ENCODE measurements at regions not wholly inside any gene's neighbourhood (a gene's known extent, or its start where the extent isn't known, plus 50 kb on each side); places are given as distances from the start of the nearest gene placed in this dataset.

DNA sequence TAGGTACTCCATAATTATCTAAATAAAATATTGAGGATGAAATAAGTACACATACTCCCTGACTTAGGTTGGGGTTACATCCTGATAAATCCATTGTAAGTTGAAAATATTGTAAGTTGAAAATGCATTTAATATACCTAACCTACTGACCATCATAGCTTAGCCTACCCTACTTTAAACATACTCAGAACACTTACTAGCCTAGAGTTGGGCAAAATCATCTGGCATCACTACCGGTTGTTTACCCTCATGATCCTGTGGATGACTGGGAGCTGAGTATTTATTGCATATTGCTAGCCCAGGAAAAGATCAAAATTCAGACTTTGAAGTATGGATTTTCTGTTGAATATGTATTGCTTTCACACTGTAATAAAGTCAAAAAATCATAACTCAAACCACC lies 467.3 kb downstream of the C6orf118 start:
- no peak for TF ChIP-seq POLR2AphosphoS5 (IDR thresholded peaks at IDR 0.05; ENCODE audit: low read depth, low read length)
- no peak for TF ChIP-seq TAF1 (IDR thresholded peaks at IDR 0.05; ENCODE audit: borderline replicate concordance, insufficient read depth, low read length)
- TF ChIP-seq SIN3A (IDR thresholded peaks at IDR 0.05; ENCODE audit: borderline replicate concordance, insufficient read depth, low read length), result no peak
- TF ChIP-seq REST (IDR thresholded peaks at IDR 0.05; ENCODE audit: insufficient read depth in 1 of 2, low read depth in 2 of 2, low read length in 2 of 2), result no peak
- TF ChIP-seq FOXP2 (optimal IDR thresholded peaks at IDR 0.05; ENCODE audit: borderline replicate concordance, extremely low read depth, extremely low read length, insufficient read depth), result no peak

GRCh38 chr6:164838068-164838615 lies 471.3 kb downstream of the C6orf118 start:
- TF ChIP-seq SIN3A (IDR thresholded peaks at IDR 0.05; ENCODE audit: borderline replicate concordance, insufficient read depth, low read length), result no peak
- no peak for TF ChIP-seq TAF1 (IDR thresholded peaks at IDR 0.05; ENCODE audit: borderline replicate concordance, insufficient read depth, low read length)
- no peak for TF ChIP-seq FOXP2 (optimal IDR thresholded peaks at IDR 0.05; ENCODE audit: borderline replicate concordance, extremely low read depth, extremely low read length, insufficient read depth)
- no peak for TF ChIP-seq REST (IDR thresholded peaks at IDR 0.05; ENCODE audit: insufficient read depth in 1 of 2, low read depth in 2 of 2, low read length in 2 of 2)
- TF ChIP-seq POLR2AphosphoS5 (IDR thresholded peaks at IDR 0.05; ENCODE audit: low read depth, low read length), result no peak

DNA sequence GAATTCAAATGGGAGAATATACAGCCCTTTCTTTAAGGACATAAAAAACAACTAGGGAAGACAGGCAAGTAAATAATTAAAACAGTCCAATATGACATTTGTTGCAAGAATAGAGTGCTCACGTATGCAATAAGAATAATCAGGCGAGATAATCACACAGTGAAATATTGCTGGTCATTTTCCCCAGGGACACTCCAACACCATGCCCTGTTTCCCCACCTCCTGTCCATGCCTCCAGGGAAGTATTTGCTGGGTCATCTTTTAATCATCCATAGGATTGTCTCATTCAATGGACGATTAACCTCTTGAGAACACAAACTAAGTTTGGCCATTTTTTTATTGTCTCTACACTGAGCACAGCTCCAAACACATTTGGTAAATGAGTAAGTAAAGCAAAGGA lies 472.9 kb downstream of the C6orf118 start:
- TF ChIP-seq TAF1 (IDR thresholded peaks at IDR 0.05; ENCODE audit: borderline replicate concordance, insufficient read depth, low read length), result no peak
- no peak for TF ChIP-seq FOXP2 (optimal IDR thresholded peaks at IDR 0.05; ENCODE audit: borderline replicate concordance, extremely low read depth, extremely low read length, insufficient read depth)
- no peak for TF ChIP-seq POLR2AphosphoS5 (IDR thresholded peaks at IDR 0.05; ENCODE audit: low read depth, low read length)
- TF ChIP-seq REST (IDR thresholded peaks at IDR 0.05; ENCODE audit: insufficient read depth in 1 of 2, low read depth in 2 of 2, low read length in 2 of 2), result no peak
- no peak for TF ChIP-seq SIN3A (IDR thresholded peaks at IDR 0.05; ENCODE audit: borderline replicate concordance, insufficient read depth, low read length)

- no peak for TF ChIP-seq POLR2AphosphoS5 (IDR thresholded peaks at IDR 0.05; ENCODE audit: low read depth, low read length)
- no peak for TF ChIP-seq SIN3A (IDR thresholded peaks at IDR 0.05; ENCODE audit: borderline replicate concordance, insufficient read depth, low read length)
- TF ChIP-seq REST (IDR thresholded peaks at IDR 0.05; ENCODE audit: insufficient read depth in 1 of 2, low read depth in 2 of 2, low read length in 2 of 2), result no peak
- no peak for TF ChIP-seq TAF1 (IDR thresholded peaks at IDR 0.05; ENCODE audit: borderline replicate concordance, insufficient read depth, low read length)
- no peak for TF ChIP-seq FOXP2 (optimal IDR thresholded peaks at IDR 0.05; ENCODE audit: borderline replicate concordance, extremely low read depth, extremely low read length, insufficient read depth)
These were observed 477.0 kb downstream of the C6orf118 start for GRCh38 chr6:164832410-164832809.

DNA sequence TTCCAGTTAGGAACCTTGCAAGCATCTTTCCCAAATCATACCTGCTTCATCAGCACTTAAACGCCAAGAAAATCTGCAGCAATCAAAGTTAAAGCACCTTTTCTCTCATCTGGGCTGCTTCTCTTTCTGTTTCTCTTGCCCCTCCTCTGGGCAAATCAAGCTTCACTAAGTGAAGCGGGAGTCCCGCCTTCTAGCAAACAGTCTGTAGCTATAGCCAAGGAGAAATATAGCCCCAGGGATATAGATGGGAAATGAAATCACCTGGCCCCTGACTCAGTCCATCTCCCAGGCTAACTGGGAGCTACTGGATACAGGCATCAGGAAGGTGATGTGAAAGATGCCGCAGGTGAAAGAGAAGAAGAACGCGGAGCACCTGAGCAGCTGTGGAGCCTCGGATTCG lies 481.9 kb downstream of the C6orf118 start:
- TF ChIP-seq POLR2AphosphoS5 (IDR thresholded peaks at IDR 0.05; ENCODE audit: low read depth, low read length) (no peak), FOXP2 (optimal IDR thresholded peaks at IDR 0.05; ENCODE audit: borderline replicate concordance, extremely low read depth, extremely low read length, insufficient read depth) (no peak), SIN3A (IDR thresholded peaks at IDR 0.05; ENCODE audit: borderline replicate concordance, insufficient read depth, low read length) (no peak), TAF1 (IDR thresholded peaks at IDR 0.05; ENCODE audit: borderline replicate concordance, insufficient read depth, low read length) (no peak), REST (IDR thresholded peaks at IDR 0.05; ENCODE audit: insufficient read depth in 1 of 2, low read depth in 2 of 2, low read length in 2 of 2) (no peak)
